ENCODE measurements at regions not wholly inside any gene's neighbourhood (a gene's known extent, or its start where the extent isn't known, plus 50 kb on each side); places are given as distances from the start of the nearest gene placed in this dataset.

DNA sequence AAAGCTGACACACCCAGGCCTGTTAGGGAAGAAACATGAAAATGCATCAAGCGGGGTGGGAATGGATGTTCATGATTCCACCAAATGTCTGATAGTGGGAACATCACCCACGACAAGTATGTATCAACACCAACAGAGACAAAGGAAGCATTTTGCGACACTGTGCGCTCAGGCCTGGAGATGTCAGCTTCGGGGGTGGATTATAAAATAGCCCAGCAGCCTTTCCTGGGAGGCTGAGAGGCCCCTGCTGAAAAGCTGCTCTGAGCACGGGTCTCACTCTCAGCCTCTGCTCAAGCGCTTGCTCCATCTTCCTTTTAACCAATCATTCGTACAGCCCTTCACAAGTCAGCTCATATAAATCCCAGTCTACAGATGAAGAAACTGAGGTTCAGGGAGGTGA, 213.5 kb downstream of the BCL11B start:
- DNase-seq (ENCODE audit: missing footprints) = no peak
- intact Hi-C loops (cut with DNase I) = no loop called here
- no peak for ATAC-seq

DNA sequence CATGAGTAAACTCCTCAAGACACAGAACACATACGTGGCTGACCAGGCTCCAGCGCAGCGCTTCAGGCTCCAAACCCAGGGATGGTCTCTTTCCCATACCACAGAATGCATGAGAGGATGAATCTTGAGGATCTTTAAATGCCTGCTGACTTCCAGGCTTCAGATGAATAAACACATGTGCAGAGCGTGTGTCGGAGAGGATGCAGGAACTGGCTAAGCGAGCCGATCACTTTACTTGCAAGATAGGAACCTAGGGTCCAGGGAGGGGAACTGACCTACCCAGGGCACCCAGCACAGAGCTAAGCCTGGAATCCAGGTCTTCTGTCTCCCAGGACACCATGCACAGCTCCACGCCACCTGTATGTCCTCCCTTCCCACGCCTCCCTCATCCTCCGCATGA, 209.8 kb downstream of the BCL11B start:
- DNase-seq (ENCODE audit: missing footprints) = no peak
- no peak for ATAC-seq
- intact Hi-C loops (cut with DNase I) = no loop called here

DNA sequence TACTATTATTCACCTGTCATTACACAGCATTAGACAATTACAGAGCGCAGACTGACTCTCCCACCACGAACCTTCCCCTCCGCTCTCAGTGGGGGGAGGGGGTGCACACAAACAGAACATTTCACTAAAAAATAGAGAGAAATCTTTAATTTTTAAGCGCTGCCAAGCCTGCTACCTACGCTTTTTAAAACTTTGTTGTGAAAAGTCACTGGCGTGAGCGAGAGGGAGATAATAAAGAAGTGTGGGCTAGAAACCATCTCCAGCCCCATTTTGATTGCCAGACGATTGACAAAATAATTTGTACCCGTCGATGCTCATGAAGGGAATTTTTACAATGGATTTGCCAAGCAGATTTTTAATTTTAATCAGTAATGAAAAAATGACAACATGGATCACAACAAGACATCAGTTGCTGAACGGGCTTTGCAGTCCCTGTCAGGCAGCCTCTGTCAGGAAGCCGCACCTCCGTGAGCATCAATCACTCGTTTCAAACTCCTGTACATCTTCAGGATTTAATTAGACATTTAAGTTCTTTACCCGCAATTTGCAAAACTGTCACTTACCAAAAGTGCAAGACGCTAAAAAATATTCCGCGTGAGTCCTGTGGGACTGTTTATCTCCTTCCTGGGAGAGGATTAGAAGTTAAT, 209.1 kb downstream of the BCL11B start:
- intact Hi-C loops (cut with DNase I) = no loop called here
- ATAC-seq (no peak), DNase-seq (ENCODE audit: missing footprints) (no peak)

DNA sequence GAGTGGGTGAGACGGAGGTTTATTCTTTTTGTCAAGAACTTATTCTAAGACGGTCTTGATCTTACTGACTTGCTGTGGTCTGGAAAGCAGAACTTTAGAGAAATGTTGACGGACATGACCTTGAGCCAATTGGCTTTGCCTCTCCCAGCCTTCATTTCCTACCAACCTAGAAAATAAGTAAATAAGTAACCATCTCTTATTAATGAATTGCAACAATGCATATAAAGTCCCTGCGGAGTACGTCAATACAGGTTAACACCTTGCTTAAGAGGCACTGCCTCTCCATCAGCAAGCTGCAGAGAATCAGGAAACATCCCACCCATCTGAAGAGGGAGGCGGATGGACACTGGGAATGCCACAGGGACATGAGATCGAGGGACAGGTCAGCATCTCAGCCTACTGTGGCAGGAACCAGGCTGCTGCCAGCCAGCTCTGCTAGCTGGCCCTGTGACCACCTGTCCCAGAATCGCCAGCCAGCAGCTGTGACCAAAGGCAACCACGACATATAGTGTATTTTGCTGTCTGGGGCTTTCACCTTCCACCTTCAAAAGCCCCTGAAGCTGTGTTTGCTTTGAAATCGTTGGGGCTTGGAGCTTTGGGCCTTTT, 208.3 kb downstream of the BCL11B start:
- no peak for ATAC-seq
- intact Hi-C loops (cut with DNase I) = no loop called here
- DNase-seq (ENCODE audit: missing footprints) = no peak

DNA sequence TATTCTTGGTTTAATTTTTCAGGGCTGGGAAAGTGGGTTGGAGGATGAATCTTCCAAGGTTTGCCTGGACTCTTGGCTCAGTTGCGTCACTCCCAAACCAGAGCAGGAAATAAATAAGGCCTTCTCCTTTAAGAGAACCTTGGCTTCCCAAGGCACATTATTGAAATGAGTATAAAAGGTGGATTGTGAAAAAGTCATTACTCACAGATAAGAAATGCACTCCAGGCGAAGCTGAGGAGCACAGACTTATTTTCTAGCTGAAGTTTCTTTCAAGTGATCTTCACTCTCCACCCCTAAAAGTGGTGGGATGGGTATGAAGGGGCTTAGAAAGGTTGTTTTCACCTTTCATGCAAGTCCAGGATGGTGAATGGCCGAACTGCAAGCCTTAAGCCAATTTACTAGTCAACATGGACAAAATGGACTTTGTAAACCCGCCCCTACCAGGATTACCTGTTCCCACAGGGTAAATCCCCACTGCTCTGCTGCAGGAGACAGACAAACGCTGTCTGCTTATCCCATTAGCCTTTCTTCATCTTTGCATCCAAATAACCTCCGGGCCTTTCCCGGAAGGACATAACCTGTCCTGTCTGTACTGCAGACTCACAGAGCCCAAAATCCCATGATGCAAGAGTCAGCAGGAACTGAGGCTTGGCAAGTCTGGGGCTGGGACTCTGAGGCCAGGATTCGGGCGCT, 207.6 kb downstream of the BCL11B start:
- no peak for ATAC-seq
- intact Hi-C loops (cut with DNase I) = no loop called here
- no peak for DNase-seq (ENCODE audit: missing footprints)

DNA sequence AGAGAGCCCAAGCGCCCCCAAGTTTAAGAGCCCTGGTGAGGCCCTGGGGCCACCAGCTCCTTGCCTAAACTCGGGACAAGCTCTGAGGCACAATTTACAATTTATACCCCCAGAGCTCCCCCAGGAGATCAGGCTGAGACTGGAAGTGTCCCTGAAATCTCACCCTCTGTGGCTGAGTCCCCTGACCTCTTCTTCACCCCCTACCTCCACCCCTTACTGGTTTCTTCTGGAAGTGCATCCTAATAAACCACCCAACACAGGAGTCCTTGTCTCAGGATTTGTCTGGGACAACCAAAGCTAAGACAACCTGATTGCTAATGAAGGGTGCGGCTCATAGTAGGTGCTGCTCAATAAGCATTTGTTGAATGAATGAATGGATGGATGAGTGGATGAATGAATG, 206.4 kb downstream of the BCL11B start:
- no peak for ATAC-seq

DNA sequence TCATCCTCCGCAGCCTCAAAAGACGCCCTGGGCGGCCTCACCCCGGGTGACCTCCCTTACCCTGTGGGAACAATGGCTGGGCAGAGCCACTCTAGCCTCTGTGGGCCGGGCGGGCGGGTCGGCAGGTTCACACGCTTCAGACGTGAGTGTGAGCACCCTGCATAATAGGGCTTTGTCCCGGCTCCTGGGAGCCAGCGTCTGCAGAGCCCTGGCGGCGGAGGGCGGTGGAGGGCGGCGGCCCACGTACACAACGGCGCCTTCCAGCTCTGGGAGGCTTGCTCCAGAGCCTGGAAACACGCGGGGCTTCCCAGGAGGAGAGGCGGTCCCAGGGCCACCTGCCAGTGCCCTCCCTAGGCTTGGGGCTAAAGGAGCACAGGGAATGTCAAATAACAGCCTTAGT, 205.6 kb downstream of the BCL11B start:
- DNase-seq (ENCODE audit: missing footprints) (no peak), ATAC-seq (no peak)
- intact Hi-C loops (cut with DNase I) = no loop called here

More for the DNA sequence above, 206.4 kb downstream of the BCL11B start:
- DNase-seq (ENCODE audit: missing footprints) = no peak
- intact Hi-C loops (cut with DNase I) = no loop called here

DNA sequence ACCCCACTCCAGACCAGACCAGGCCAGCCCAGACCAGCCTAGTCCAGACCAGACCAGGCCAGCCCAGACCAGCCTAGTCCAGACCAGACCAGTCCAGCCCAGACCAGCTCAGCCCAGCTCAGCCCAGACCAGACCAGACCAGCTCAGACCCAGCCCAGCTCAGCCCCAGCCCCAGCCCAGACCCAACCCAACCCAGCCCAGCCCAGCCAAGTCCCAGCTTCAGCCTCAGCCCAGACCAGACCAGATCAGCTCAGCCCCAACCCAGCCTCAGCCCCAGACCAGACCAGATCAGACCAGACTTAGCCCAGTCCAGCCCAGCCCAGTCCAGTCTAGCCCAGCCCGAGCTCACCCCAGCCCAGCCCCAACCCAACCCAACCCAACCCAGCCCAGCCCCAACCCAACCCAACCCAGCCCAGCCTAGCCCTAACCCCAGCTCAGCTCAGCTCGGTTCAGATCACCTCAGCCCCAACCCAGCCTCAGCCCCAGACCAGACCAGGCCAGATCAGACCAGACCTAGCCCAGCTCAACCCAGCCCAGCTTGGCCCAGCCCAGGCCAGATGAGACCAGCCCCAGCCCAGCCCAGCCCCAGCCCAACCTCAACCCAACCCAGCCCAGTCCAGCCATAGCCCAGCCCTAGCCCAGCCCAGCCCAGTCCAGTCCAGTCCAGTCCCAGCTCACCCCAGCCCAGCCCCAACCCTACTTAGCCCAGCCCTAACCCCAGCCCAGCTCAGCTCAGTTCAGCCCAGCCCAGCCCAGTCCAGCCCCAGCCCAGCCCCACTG, 204.7 kb downstream of the BCL11B start:
- ATAC-seq = no peak
- no peak for DNase-seq (ENCODE audit: missing footprints)
- intact Hi-C loops (cut with DNase I) = no loop called here

DNA sequence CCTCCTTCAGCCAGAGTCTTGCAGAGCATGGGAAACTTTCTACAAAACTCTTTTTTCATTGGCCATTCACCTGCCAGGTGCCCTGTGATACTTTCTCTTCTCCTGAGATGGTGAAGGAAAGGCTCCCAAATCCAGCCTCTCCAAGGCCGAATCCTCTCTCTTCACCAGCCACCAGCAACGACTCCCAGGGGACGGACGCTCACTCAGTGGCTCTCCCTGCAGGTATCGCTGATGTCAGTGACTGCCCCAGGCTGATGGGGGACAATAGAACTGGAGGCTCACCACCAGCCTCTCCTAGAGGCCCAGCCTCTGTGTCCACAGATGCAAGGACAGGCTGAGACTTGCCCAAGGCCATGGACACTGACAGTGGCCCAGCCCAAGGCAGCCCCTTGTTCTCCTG, 204.1 kb downstream of the BCL11B start:
- intact Hi-C loops (cut with DNase I) = no loop called here
- ATAC-seq = no peak
- DNase-seq (ENCODE audit: missing footprints) = no peak

DNA sequence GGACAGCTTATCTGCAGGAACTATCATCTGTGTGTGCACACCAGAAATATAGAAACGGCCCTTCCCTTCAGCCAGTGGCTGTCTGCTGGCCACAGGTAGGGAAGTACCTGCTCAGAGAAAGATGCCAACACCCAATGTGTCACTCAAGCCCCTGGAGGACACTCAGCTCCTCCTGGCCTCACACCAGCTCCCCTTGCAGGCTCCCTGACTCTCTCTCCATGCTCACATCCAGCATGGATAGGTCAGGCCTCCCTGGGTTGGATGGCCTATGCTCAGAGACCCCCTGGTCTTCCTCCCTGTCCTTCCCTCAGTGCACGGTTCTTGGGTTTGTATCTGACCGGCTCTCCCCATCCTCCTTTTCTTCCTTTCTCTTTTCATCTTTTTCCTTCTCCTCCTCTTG, 202.1 kb downstream of the BCL11B start:
- no peak for ATAC-seq
- intact Hi-C loops (cut with DNase I) = no loop called here

DNA sequence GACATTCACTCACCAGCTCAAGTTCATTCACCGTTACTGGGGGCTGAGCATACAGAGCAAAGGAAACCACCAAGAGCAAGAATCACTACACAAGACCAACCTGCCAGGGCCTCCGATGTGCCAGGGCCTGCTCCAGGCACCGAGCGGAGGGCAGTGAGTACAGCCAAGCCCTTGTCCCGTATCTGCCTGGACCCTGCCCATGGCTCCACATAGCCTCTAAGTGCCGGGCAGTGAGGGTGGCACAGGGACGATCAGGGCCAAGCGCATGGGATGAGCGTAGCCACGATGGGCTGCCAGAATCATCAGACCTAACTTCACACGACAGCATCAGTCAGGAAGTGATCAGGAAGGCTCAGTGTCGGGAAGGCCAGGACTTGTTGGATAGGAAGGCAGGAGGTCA, 199.6 kb downstream of the BCL11B start:
- intact Hi-C loops (cut with DNase I) = no loop called here
- DNase-seq (ENCODE audit: missing footprints) (no peak), ATAC-seq (no peak)

More for the DNA sequence above, 202.1 kb downstream of the BCL11B start:
- DNase-seq (ENCODE audit: missing footprints) = no peak

DNA sequence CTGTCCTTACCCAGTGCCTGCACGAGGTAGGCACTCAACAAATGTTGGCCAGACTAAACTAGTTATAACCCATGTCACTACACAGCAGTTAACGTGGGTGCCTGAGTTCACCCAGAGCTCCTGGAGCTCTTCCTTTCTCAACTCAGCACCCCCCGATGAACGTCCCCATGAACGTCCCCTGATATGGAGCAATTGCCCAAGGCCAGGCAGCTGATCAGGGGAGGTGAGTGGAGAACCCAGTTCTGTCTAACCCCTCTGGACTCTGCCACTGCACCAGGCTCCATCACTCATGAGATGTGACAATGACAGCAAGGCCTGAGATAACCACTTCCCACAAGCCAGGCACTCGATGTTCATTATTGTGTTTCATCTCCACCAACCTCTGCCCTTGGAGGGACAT, 199.0 kb downstream of the BCL11B start:
- no peak for ATAC-seq
- intact Hi-C loops (cut with DNase I) = no loop called here
- no peak for DNase-seq (ENCODE audit: missing footprints)

DNA sequence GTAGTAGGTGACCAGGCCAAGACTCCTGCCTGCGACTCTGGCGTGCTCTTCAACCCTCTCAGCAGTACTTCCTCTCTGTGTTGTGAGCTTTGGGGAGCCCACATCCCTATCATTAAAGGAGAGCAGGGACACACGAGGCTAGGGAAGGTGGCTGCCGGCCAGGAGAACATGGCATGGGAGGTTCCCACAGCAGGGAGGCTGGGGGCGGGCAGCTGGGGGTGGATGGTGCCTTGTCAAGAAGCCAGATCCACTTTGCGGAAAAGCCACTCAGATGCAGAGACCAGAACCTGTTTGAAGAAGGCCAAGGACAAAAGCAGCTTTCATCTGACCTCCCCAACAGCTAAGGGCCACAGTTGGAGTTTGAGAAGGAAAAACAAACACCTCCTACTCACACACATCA, 198.6 kb downstream of the BCL11B start:
- DNase-seq (ENCODE audit: missing footprints) (no peak), ATAC-seq (no peak)
- intact Hi-C loops (cut with DNase I) = no loop called here

DNA sequence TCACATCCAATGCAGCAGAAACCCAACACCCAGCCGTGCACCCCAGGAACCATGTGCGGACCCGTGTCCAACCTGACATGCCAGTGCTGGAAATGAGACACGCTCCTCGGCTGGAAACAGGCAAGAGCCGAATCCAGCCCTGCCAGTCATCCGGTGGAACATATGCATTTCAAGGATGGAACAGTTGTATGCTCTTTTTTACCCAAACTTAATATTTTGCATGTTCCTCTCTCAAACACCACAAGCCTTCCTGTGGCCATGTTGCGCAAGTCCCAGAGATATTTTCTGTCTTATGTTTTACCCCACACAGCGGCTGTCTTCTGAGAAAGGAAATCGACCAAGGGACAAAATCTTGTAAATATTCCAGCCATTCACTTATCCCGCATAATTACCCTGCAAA, 196.9 kb downstream of the BCL11B start:
- ATAC-seq = no peak
- no peak for DNase-seq (ENCODE audit: missing footprints)
- intact Hi-C loops (cut with DNase I) = no loop called here

DNA sequence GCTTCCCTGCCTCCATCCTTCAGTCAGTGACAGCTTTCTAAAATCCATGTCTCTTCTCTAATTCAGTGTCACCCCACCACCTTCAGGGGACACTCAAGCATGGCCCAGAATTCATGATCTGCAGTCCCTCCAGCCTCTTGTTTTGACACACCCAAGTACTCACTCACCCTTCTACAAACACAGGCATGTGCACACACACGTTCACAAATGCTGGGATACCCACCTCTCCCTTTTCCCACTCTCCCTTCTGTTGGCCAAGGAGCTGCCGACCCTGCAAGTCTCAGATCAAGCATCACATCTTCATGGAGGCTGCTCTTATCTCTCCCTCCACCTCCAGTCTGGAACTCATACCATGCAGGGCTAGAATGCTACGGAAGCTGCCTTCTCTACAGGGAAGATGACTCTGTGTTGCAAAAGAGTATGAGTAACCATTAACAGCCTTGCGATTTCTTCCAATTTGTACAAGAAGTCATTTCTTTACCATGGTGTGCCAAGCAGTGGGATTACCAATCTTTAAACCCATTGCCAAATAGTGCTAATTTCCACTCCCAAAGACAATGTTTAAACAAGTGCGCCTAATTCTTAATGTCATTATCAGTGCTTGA, 196.1 kb downstream of the BCL11B start:
- DNase-seq (ENCODE audit: missing footprints) = no peak
- intact Hi-C loops (cut with DNase I) = no loop called here

DNA sequence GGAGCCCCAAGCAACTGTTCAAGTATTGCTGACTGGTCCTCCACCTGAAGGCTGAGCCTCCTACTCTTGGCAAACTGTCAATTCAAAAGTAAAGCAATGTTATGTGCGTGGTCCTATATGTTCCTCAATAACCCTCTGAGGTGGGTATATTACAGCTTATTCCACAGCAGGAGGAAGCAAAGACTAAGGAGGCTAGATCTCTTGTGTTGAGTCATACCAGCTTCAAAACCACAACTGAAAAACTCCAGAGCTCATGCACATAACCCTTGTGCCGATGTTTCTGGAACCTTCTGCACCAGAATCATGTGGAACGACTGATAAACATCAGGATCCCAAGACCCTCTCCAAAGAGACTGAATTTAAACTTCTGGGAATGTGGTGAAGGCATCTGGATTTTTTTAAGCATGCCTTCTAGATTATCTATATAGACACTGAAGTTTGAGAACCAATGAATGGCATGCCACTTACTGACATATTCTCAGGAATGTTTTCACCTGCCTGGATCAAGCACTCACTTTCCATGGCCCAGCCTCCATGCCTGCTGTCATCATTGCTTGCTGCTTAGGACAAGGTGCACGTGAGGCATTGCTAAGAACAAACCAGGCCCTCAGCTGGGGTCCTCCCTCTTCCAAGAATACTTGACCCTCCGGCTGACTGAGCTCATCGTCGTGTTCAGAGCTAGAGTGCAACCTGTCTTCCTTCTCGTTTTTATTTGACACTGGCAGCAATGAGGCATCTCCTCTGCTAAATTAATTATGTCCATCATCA, 194.7 kb downstream of the BCL11B start:
- intact Hi-C loops (cut with DNase I) = no loop called here
- no peak for DNase-seq (ENCODE audit: missing footprints)
- no peak for ATAC-seq

More for the DNA sequence above, 196.1 kb downstream of the BCL11B start:
- ATAC-seq = no peak

DNA sequence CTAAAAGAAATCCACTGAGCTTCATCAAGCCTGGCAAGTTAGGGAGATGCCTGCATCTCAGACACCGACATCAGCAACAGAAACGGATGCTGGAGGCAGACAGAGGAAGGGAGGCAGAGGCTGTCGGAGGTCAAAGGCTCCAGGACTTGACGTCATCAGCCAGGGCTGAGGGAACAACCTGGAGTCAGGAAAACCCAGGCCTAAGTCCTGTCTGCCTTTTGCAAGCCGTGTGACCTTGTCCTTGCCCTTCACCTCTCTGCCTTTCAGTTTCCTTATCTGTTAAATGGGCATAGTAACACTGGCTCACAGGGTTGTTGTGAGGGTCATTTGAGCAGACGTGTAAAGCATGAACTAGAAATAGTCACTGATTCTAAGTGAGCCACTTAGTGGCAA, 194.2 kb downstream of the BCL11B start:
- DNase-seq (ENCODE audit: missing footprints) = no peak
- intact Hi-C loops (cut with DNase I) = no loop called here
- no peak for ATAC-seq

DNA sequence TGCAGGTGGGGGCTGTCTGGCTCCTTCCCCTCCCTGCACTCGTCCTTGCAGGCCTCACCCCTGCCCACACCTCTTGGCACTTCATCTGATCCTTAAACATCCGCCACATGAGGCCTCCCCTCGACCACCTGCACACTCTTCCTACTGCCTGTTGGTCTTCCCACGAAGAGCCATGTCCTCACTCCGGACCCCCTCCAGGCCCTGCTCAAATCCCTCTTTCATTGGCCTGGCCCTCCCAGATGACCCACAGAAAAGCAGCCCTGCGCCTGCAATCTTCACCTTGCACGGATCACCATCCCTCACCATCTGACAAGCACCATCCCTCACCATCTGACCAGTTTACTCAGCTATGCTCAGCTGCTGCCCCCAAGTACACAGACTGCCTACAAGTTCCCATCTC, 193.6 kb downstream of the BCL11B start:
- ATAC-seq (no peak), DNase-seq (ENCODE audit: missing footprints) (no peak)
- intact Hi-C loops (cut with DNase I) = no loop called here

Data from Right ventricle myocardium inferior (tissue), 1 donor.